ENCODE measurements at regions not wholly inside any gene's neighbourhood (a gene's known extent, or its start where the extent isn't known, plus 50 kb on each side); places are given as distances from the start of the nearest gene placed in this dataset.
"Not testable (repeated sequence)": the region's sequence is repeated elsewhere in the genome, so short reads cannot be mapped to it uniquely, and the experiment has no call there.

- Histone ChIP-seq H3K27me3 (ENCODE audit: control insufficient read depth, insufficient read depth, low read length) (no peaks in the 10 kb centered on the region), H3K36me3 (ENCODE audit: control insufficient read depth, insufficient read depth, low read length) (no peaks in the 10 kb centered on the region), H3K4me3 (ENCODE audit: low read depth, low read length) (no peak overlapping the region)
- TF ChIP-seq CTCF (IDR thresholded peaks at IDR 0.05; ENCODE audit: insufficient read depth, low read depth, low read length): no peak
- DNase-seq (ENCODE audit: low read depth): no peak
- POLR2A ChIA-PET: no interaction called here
- CTCF ChIA-PET: interaction anchor here (1.1 kb wide), 1 partner anchor 10 kb away, joined by 3 read pairs; no protein-coding TSS in a partner anchor
Observed at GRCh38 chr1:166740668-166741276, 98.5 kb upstream of the POGK start.

- CTCF ChIA-PET: no interaction called here
- POLR2A ChIA-PET: no interaction called here
Observed at GRCh38 chr1:166763318-166763717, 76.0 kb upstream of the POGK start.

GRCh38 chr1:166766942-166767341, 72.3 kb upstream of the POGK start:
- Histone ChIP-seq H3K4me3 (ENCODE audit: low read depth, low read length) (no peak overlapping the region), H3K36me3 (ENCODE audit: control insufficient read depth, insufficient read depth, low read length) (no peaks in the 10 kb centered on the region), H3K27me3 (ENCODE audit: control insufficient read depth, insufficient read depth, low read length) (no peaks in the 10 kb centered on the region)
- ChIA-PET CTCF (no interaction called here), POLR2A (no interaction called here)
- DNase-seq (ENCODE audit: low read depth): no peak
- no peak for TF ChIP-seq CTCF (IDR thresholded peaks at IDR 0.05; ENCODE audit: insufficient read depth, low read depth, low read length)

More at GRCh38 chr1:166763318-166763717, 76.0 kb upstream of the POGK start:
- no peak for DNase-seq (ENCODE audit: low read depth)
- H3K27me3 ChIP-seq (ENCODE audit: control insufficient read depth, insufficient read depth, low read length): no peaks in the 10 kb centered on the region
- TF ChIP-seq CTCF (IDR thresholded peaks at IDR 0.05; ENCODE audit: insufficient read depth, low read depth, low read length): no peak
- H3K36me3 ChIP-seq (ENCODE audit: control insufficient read depth, insufficient read depth, low read length): no peaks in the 10 kb centered on the region
- H3K4me3 ChIP-seq (ENCODE audit: low read depth, low read length): no peak overlapping the region

GRCh38 chr1:166784646-166785045, 54.6 kb upstream of the POGK start:
- H3K27me3 ChIP-seq (ENCODE audit: control insufficient read depth, insufficient read depth, low read length); H3K4me3 ChIP-seq (ENCODE audit: low read depth, low read length); CTCF ChIA-PET; H3K36me3 ChIP-seq (ENCODE audit: control insufficient read depth, insufficient read depth, low read length); DNase-seq (ENCODE audit: low read depth); POLR2A ChIA-PET: not testable (repeated sequence)

GRCh38 chr1:166785987-166786386, 53.3 kb upstream of the POGK start:
- Histone ChIP-seq H3K36me3 (ENCODE audit: control insufficient read depth, insufficient read depth, low read length) (no peaks in the 10 kb centered on the region), H3K27me3 (ENCODE audit: control insufficient read depth, insufficient read depth, low read length) (no peaks in the 10 kb centered on the region), H3K4me3 (ENCODE audit: low read depth, low read length) (no peak overlapping the region)
- POLR2A ChIA-PET: no interaction called here
- CTCF ChIA-PET: interaction anchor here (1.1 kb wide), 1 partner anchor 273 kb away, joined by 3 read pairs; no protein-coding TSS in a partner anchor
- DNase-seq (ENCODE audit: low read depth): no peak
- TF ChIP-seq CTCF (IDR thresholded peaks at IDR 0.05; ENCODE audit: insufficient read depth, low read depth, low read length): no peak

GRCh38 chr1:166789286-166789685, 50.0 kb upstream of the POGK start:
- no peaks in the 10 kb centered on the region for H3K36me3 ChIP-seq (ENCODE audit: control insufficient read depth, insufficient read depth, low read length)
- DNase-seq (ENCODE audit: low read depth): no peak
- no peaks in the 10 kb centered on the region for H3K27me3 ChIP-seq (ENCODE audit: control insufficient read depth, insufficient read depth, low read length)
- no peak overlapping the region for H3K4me3 ChIP-seq (ENCODE audit: low read depth, low read length)
- POLR2A ChIA-PET: no interaction called here
- TF ChIP-seq CTCF (IDR thresholded peaks at IDR 0.05; ENCODE audit: insufficient read depth, low read depth, low read length): no peak
- CTCF ChIA-PET: no interaction called here
